ENCODE measurements at regions not wholly inside any gene's neighbourhood (a gene's known extent, or its start where the extent isn't known, plus 50 kb on each side); places are given as distances from the start of the nearest gene placed in this dataset.

DNA sequence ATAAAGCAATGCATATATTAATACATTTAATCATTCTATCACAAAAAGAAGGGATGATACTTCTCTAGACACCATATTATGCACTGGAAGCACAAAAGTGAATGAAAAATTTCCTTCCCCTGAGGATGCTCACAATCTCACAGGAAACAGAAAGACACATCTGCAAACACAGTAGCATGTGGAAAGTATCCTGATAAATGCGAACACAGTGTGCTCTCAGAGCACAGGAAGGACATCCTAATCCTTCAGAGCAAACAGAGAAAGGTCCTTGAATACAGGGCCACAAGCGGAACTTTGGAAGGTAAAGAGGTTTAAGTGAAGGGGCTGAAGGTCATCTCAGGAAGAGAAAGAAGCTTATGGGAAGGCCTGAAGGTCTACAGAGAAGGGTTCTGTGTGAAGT, 524.6 kb upstream of the LRRC4C start:
- Histone ChIP-seq H3K9ac (ENCODE audit: low read depth, low read length) (no peak overlapping the region), H3K4me1 (ENCODE audit: insufficient read depth, low read length) (no peaks in the 10 kb centered on the region), H3K36me3 (ENCODE audit: insufficient read depth, low read length) (no peaks in the 10 kb centered on the region), H3K9me3 (ENCODE audit: control insufficient read depth, insufficient read depth, low read length) (no peaks in the 10 kb centered on the region)

DNA sequence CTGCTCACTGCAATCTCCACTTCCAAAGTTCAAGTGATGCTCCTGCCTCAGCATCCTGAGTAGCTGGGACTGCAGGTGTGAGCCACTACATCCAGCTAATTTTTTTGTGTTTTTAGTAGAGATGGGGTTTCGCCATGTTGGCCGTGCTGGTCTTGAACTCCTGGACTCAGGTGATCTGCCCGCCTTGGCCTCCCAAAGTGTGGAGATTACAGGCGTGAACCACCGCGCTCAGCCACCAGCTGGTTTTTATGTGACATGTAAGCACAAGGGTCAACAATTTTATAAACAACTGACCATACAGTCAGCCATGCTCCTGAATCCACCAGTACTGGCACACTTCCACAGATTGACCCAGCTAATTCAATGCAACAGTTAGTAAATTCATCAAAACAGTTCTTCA, 526.3 kb upstream of the LRRC4C start:
- Histone ChIP-seq H3K9ac (ENCODE audit: low read depth, low read length) (no peak overlapping the region), H3K4me1 (ENCODE audit: insufficient read depth, low read length) (no peaks in the 10 kb centered on the region), H3K9me3 (ENCODE audit: control insufficient read depth, insufficient read depth, low read length) (no peaks in the 10 kb centered on the region), H3K36me3 (ENCODE audit: insufficient read depth, low read length) (no peaks in the 10 kb centered on the region)

DNA sequence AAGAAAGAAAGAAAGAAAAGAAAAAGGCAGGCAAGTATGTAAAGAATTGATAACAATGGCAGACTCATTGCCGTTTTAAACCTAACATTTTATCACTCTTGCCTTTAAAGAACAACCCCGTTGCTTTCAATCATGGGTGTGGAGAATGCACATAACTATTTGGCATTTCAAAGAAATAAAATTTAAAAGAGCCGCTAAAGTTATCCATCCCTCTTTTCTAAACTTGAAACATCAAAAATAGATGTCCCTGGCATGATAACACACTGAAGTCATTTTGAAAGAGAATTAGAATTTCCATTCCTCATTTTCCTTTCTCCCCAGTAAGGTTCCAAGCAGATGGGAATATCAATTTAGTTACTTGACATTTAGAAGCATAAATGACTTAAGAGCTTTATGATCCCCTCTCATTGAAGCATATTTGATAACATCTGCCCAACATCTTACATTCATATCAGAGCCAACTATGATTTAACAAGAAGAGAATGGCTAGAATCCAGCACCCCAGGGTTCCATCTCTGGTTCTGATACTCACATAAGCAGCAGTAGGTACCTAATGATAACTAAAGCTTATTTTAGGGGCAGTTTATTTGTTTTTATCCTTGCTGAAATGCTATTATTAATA, 529.6 kb upstream of the LRRC4C start:
- H3K9me3 ChIP-seq (ENCODE audit: control insufficient read depth, insufficient read depth, low read length) = no peaks in the 10 kb centered on the region
- H3K36me3 ChIP-seq (ENCODE audit: insufficient read depth, low read length) = no peaks in the 10 kb centered on the region
- no peaks in the 10 kb centered on the region for H3K4me1 ChIP-seq (ENCODE audit: insufficient read depth, low read length)
- H3K9ac ChIP-seq (ENCODE audit: low read depth, low read length) = no peak overlapping the region

- no peaks in the 10 kb centered on the region for H3K9me3 ChIP-seq (ENCODE audit: control insufficient read depth, insufficient read depth, low read length)
- H3K4me1 ChIP-seq (ENCODE audit: insufficient read depth, low read length) = no peaks in the 10 kb centered on the region
- no peak overlapping the region for H3K9ac ChIP-seq (ENCODE audit: low read depth, low read length)
- no peaks in the 10 kb centered on the region for H3K36me3 ChIP-seq (ENCODE audit: insufficient read depth, low read length)
These were observed 530.5 kb upstream of the LRRC4C start for GRCh38 chr11:41989823-41990380.

DNA sequence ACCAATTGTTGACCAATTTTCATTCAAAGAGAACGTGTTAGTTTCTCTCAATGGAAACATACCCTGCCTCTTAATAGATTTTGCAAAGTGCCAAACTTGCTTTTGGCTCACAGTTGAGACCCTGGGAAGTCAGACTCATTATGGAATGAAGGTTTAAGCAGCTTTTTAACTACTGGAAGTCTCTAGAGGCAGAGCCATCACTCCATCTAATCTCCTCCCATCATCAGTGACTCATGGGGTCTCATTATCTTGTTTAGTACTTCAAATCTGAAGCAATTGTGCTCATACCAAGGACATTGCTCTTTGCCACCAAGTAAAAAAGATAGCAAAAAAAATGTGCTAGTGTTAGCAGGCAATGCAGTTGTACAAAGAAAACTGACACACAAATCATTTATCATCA, 537.1 kb upstream of the LRRC4C start:
- no peaks in the 10 kb centered on the region for H3K36me3 ChIP-seq (ENCODE audit: insufficient read depth, low read length)
- H3K9me3 ChIP-seq (ENCODE audit: control insufficient read depth, insufficient read depth, low read length) = no peaks in the 10 kb centered on the region
- H3K4me1 ChIP-seq (ENCODE audit: insufficient read depth, low read length) = no peaks in the 10 kb centered on the region
- H3K9ac ChIP-seq (ENCODE audit: low read depth, low read length) = no peak overlapping the region

DNA sequence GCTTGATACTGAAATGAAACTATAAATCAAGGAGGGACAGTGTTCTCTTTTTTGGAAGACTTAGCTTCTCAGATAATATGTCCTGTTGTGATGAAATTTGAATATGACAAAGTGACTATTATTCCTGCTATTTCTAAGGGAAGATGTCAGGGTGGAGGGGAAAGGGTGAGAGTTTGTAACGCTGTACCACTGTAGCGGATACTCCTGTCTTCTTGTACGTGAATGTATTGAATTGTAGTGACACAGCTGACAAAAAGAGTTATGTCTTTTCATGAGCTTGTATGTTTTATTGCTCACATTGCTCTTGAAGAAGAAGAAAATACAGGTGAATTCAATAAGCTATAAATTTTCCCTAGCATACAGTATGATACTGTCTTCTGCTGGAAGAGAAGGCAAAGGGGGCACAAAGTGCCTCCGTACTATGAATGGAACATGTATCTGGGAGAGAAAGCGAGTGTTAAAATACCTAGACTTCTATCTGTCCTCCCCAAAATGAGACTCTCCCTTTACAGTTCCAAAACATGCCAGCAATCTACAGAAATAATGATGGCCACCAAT, 538.5 kb upstream of the LRRC4C start:
- Histone ChIP-seq H3K9ac (ENCODE audit: low read depth, low read length) (no peak overlapping the region), H3K36me3 (ENCODE audit: insufficient read depth, low read length) (no peaks in the 10 kb centered on the region), H3K4me1 (ENCODE audit: insufficient read depth, low read length) (no peaks in the 10 kb centered on the region), H3K9me3 (ENCODE audit: control insufficient read depth, insufficient read depth, low read length) (no peaks in the 10 kb centered on the region)

DNA sequence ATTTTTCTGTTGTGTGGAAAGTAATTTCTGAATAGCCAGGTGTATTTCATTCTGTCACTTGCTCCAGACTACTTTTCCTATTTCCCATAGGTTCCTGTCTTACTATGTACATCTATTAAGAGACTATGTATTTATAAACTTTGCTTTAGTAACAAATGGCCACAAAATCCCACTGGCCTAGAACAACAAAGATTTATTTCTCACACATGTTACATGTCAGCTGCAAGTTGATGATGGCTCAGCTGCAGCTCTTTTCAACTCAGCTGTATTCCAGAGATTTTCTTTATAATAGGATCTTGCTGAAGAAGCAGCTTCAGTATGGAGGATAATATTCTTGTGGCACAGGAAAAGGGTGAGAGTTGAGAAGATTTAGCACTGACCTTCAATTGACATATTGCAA, 539.6 kb upstream of the LRRC4C start:
- H3K36me3 ChIP-seq (ENCODE audit: insufficient read depth, low read length) = no peaks in the 10 kb centered on the region
- no peaks in the 10 kb centered on the region for H3K4me1 ChIP-seq (ENCODE audit: insufficient read depth, low read length)
- H3K9ac ChIP-seq (ENCODE audit: low read depth, low read length) = no peak overlapping the region
- no peaks in the 10 kb centered on the region for H3K9me3 ChIP-seq (ENCODE audit: control insufficient read depth, insufficient read depth, low read length)

DNA sequence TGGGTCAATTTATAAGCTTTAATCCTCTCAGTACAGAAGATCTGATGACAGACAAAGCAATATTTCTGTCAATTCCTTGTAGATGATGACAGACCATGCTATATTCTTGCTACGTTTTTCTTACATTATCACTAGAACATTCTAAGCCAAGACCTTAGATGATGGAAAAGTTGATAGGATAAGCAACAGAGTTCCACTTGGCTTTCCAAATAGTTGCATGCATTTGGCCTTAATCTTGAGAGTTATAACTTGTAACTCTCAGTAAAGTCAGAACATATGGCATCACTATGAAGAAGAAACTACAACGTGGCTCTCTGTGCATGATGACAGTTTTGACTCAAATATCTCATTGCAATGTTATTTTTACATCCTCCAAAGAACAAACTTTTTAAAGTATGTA, 544.3 kb upstream of the LRRC4C start:
- no peak overlapping the region for H3K9ac ChIP-seq (ENCODE audit: low read depth, low read length)
- no peaks in the 10 kb centered on the region for H3K36me3 ChIP-seq (ENCODE audit: insufficient read depth, low read length)
- no peaks in the 10 kb centered on the region for H3K9me3 ChIP-seq (ENCODE audit: control insufficient read depth, insufficient read depth, low read length)
- no peaks in the 10 kb centered on the region for H3K4me1 ChIP-seq (ENCODE audit: insufficient read depth, low read length)

GRCh38 chr11:42006766-42007165, 547.3 kb upstream of the LRRC4C start:
- no peaks in the 10 kb centered on the region for H3K9me3 ChIP-seq (ENCODE audit: control insufficient read depth, insufficient read depth, low read length)
- H3K9ac ChIP-seq (ENCODE audit: low read depth, low read length) = no peak overlapping the region
- H3K36me3 ChIP-seq (ENCODE audit: insufficient read depth, low read length) = no peaks in the 10 kb centered on the region
- H3K4me1 ChIP-seq (ENCODE audit: insufficient read depth, low read length) = no peaks in the 10 kb centered on the region

GRCh38 chr11:42012271-42012670, 552.8 kb upstream of the LRRC4C start:
- Histone ChIP-seq H3K9ac (ENCODE audit: low read depth, low read length) (no peak overlapping the region), H3K36me3 (ENCODE audit: insufficient read depth, low read length) (no peaks in the 10 kb centered on the region), H3K4me1 (ENCODE audit: insufficient read depth, low read length) (no peaks in the 10 kb centered on the region), H3K9me3 (ENCODE audit: control insufficient read depth, insufficient read depth, low read length) (no peaks in the 10 kb centered on the region)

DNA sequence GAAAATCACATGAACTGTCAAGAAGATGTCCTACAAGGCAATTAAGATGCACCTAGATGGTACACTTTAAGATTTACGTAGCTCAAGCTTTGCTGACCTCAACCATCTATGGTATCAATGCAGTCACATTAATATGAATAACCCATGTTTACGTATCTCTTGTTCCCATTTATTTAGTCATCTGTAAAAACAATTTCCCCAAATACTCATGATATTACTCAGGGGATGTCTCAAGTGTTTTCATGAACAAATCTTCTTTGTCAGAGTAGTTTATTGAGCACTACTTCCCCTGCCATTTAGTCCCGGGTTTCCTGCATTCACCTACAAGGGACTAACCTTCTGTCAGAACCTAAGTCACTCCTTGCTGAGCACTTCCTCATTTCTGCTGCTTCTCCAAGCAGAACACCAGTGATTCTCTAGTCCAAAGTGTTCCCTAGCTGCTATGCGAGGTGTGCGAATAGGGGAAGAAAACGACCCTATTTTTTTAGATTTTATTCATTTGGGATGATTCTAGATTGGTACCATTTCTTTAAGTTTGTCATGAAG, 554.3 kb upstream of the LRRC4C start:
- Histone ChIP-seq H3K4me1 (ENCODE audit: insufficient read depth, low read length) (peaks cover 3% of the 10 kb centered on the region; the same call in 1 of the 2 replicates), H3K9me3 (ENCODE audit: control insufficient read depth, insufficient read depth, low read length) (no peaks in the 10 kb centered on the region), H3K36me3 (ENCODE audit: insufficient read depth, low read length) (no peaks in the 10 kb centered on the region), H3K9ac (ENCODE audit: low read depth, low read length) (no peak overlapping the region)

DNA sequence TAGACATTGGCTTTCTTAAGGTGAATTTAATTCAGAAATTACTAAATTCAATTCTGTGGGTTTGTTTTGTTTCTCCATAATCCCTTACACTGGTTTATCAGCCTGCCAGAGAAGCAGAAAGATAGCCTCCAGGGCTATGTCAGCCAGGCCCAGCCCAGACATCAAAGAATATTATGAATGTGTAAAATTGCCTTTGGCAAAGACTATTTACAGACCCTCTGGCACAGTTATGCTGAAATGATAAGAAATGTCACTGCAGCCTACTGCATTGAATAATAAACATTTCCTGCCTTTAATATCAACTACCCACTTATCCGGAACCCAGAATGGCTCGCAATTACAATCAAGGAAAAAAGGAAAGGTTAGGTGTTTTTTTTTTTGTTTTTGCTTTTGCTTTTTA, 562.5 kb upstream of the LRRC4C start:
- no peaks in the 10 kb centered on the region for H3K36me3 ChIP-seq (ENCODE audit: insufficient read depth, low read length)

GRCh38 chr11:42023267-42023666, 563.8 kb upstream of the LRRC4C start:
- H3K4me1 ChIP-seq (ENCODE audit: insufficient read depth, low read length) = peaks cover 2% of the 10 kb centered on the region; the same call in 1 of the 2 replicates
- H3K9me3 ChIP-seq (ENCODE audit: control insufficient read depth, insufficient read depth, low read length) = no peaks in the 10 kb centered on the region
- H3K36me3 ChIP-seq (ENCODE audit: insufficient read depth, low read length) = no peaks in the 10 kb centered on the region
- no peak overlapping the region for H3K9ac ChIP-seq (ENCODE audit: low read depth, low read length)

More for the DNA sequence above, 562.5 kb upstream of the LRRC4C start:
- H3K4me1 ChIP-seq (ENCODE audit: insufficient read depth, low read length) = peaks cover 3% of the 10 kb centered on the region; the same call in 1 of the 2 replicates
- no peaks in the 10 kb centered on the region for H3K9me3 ChIP-seq (ENCODE audit: control insufficient read depth, insufficient read depth, low read length)
- H3K9ac ChIP-seq (ENCODE audit: low read depth, low read length) = no peak overlapping the region

DNA sequence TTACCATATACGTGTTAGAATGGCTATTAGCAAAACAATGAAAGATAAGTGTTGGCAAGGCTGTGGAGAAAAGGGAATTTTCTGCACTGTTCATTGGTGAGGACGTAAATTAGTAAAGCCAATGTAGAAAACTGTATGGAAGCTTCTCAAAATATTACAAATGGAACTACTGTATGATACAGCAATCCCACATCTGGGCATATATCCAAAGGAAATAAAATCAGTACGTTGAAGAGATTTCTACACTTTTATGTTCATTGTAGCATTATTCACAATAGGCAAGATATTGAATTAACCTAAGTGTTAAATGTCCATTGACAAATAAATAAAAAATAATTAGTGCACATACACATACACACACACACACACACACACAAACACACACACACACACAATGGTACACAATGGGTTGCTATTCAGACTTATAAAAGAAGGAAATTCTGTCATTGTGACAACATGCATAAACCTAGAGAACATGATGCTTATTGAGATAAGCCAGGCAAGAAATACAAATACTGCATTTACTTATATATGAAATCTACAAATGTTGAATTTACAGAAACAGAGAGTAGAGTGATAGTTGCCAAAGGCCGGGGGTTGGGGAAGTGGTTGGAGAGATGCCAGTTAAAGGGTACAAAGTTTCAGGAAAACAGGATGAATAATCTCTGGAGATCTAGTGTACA, 565.8 kb upstream of the LRRC4C start:
- no peaks in the 10 kb centered on the region for H3K9me3 ChIP-seq (ENCODE audit: control insufficient read depth, insufficient read depth, low read length)
- H3K36me3 ChIP-seq (ENCODE audit: insufficient read depth, low read length) = no peaks in the 10 kb centered on the region
- H3K9ac ChIP-seq (ENCODE audit: low read depth, low read length) = no peak overlapping the region
- H3K4me1 ChIP-seq (ENCODE audit: insufficient read depth, low read length) = no peaks in the 10 kb centered on the region

GRCh38 chr11:42034826-42035225, 575.4 kb upstream of the LRRC4C start:
- Histone ChIP-seq H3K9ac (ENCODE audit: low read depth, low read length) (no peak overlapping the region), H3K4me1 (ENCODE audit: insufficient read depth, low read length) (no peaks in the 10 kb centered on the region), H3K9me3 (ENCODE audit: control insufficient read depth, insufficient read depth, low read length) (no peaks in the 10 kb centered on the region), H3K36me3 (ENCODE audit: insufficient read depth, low read length) (no peaks in the 10 kb centered on the region)
